Lower lobe of right lung (tissue), 2 donors: ENCODE measurements at regions not wholly inside any gene's neighbourhood (a gene's known extent, or its start where the extent isn't known, plus 50 kb on each side); places are given as distances from the start of the nearest gene placed in this dataset.

Source experiments
- ATAC-seq, 2 donors: fragments of 200-7000 bp; cut with Tn5 transposase; one replicate each; pipeline ENCODE4 v1.9.1; 2020 to 2022; ENCODE audit warnings: mild to moderate bottlenecking in 2 of 2, moderate library complexity in 2 of 2
- DNase-seq: peaks from one replicate; pipeline ENCODE4 v3.0.0-alpha.2; 2020
- H3K27ac ChIP-seq: fragments of 200-600 bp; one replicate; pipeline ENCODE4 v1.8.0; 2022
- H3K27me3 ChIP-seq: fragments of 200-600 bp; one replicate; pipeline ENCODE4 v1.8.0; 2022; ENCODE audit warnings: low read depth
- H3K36me3 ChIP-seq: fragments of 200-600 bp; one replicate; pipeline ENCODE4 v1.8.0; 2022; ENCODE audit warnings: mild to moderate bottlenecking
- H3K4me1 ChIP-seq: fragments of 200-600 bp; one replicate; pipeline ENCODE4 v1.8.0; 2022
- H3K4me3 ChIP-seq: fragments of 200-600 bp; one replicate; pipeline ENCODE4 v1.8.0; 2022; ENCODE audit warnings: mild to moderate bottlenecking
- H3K9me3 ChIP-seq: fragments of 200-600 bp; one replicate; pipeline ENCODE4 v1.8.0; 2022
- intact Hi-C: fragments of 100-400 bp; cut with DNase I; formaldehyde crosslinking; loops from one replicate; pipeline ENCODE4 v1.11.0; 2022
- TF ChIP-seq, protein P1 (sequence below): fragments of 200-600 bp; IDR thresholded peaks from one replicate; pipeline ENCODE4 v1.8.0; 2022; ENCODE audit warnings: antibody characterized with exemption, mild to moderate bottlenecking
- donor health status: DM: no; HTN: yes; CAD: no; lungs with severe emphysema.

GRCh38 chrX:18003876-18004275 is 142.8 kb upstream of the RAI2 start:
- DNase-seq (no peak), ATAC-seq (no peak)
- TF ChIP-seq, protein P1, sequence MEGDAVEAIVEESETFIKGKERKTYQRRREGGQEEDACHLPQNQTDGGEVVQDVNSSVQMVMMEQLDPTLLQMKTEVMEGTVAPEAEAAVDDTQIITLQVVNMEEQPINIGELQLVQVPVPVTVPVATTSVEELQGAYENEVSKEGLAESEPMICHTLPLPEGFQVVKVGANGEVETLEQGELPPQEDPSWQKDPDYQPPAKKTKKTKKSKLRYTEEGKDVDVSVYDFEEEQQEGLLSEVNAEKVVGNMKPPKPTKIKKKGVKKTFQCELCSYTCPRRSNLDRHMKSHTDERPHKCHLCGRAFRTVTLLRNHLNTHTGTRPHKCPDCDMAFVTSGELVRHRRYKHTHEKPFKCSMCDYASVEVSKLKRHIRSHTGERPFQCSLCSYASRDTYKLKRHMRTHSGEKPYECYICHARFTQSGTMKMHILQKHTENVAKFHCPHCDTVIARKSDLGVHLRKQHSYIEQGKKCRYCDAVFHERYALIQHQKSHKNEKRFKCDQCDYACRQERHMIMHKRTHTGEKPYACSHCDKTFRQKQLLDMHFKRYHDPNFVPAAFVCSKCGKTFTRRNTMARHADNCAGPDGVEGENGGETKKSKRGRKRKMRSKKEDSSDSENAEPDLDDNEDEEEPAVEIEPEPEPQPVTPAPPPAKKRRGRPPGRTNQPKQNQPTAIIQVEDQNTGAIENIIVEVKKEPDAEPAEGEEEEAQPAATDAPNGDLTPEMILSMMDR = no peak
- intact Hi-C loops = no loop called here
- no peak overlapping the region for H3K4me3 ChIP-seq
- no peaks in the 10 kb centered on the region for H3K27me3 ChIP-seq
- H3K27ac ChIP-seq = no peak overlapping the region
- no peaks in the 10 kb centered on the region for H3K36me3 ChIP-seq
- H3K4me1 ChIP-seq = no peaks in the 10 kb centered on the region
- H3K9me3 ChIP-seq = no peaks in the 10 kb centered on the region

DNA sequence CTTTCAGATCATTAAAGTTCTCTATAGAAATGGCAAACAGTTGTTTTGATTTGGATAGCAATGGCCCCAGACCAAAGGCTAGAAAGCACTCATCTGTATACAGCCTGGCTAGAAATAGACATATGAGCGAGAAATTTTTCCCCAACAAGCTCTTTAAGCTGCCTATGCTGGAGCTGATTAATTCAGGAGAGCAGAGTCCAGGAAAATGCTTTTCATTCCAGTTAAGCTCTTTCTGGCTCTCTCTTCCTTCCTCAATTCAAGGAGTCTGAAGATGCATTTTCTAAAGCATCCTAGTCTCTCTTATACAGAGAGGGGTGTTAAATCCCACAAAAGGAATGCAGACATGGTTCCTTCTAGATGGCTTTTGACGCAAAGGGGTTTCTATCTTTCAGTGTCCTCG is 141.7 kb upstream of the RAI2 start:
- Histone ChIP-seq H3K27ac (no peak overlapping the region), H3K36me3 (no peaks in the 10 kb centered on the region), H3K27me3 (no peaks in the 10 kb centered on the region), H3K9me3 (no peaks in the 10 kb centered on the region), H3K4me1 (no peaks in the 10 kb centered on the region), H3K4me3 (no peak overlapping the region)
- intact Hi-C loops = no loop called here
- TF ChIP-seq, protein P1 = no peak
- DNase-seq = no peak
- ATAC-seq = no peak

GRCh38 chrX:17994429-17994828 is 133.3 kb upstream of the RAI2 start:
- no peak overlapping the region for H3K27ac ChIP-seq
- TF ChIP-seq, protein P1 = no peak
- no peaks in the 10 kb centered on the region for H3K4me1 ChIP-seq
- H3K9me3 ChIP-seq = no peaks in the 10 kb centered on the region
- no peak for ATAC-seq
- intact Hi-C loops = no loop called here
- H3K36me3 ChIP-seq = no peaks in the 10 kb centered on the region
- no peaks in the 10 kb centered on the region for H3K27me3 ChIP-seq
- H3K4me3 ChIP-seq = no peak overlapping the region
- no peak for DNase-seq

DNA sequence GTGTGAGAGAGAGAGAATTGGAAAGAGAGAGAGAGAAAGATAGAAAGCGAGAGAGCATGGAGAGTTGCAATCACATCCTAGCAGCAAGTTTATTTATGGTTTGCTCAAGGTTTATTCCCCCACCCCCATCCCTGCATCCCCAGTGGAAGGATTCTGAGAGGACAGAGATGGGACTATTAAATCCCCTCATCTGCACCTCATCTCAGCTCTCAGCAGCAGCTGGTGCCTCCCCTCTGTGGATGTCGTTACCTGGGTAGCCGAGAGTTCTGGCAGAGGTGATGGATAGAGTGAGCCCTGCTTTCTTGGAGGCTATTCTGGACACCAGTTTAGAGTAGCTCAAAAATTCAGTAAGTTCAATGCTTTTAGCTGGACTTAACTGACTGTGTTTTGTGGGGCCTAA is 132.0 kb upstream of the RAI2 start:
- Histone ChIP-seq H3K36me3 (no peaks in the 10 kb centered on the region), H3K9me3 (no peaks in the 10 kb centered on the region), H3K4me1 (no peaks in the 10 kb centered on the region), H3K27me3 (no peaks in the 10 kb centered on the region), H3K27ac (no peak overlapping the region), H3K4me3 (no peak overlapping the region)
- TF ChIP-seq, protein P1 = no peak
- intact Hi-C loops = no loop called here
- ATAC-seq (no peak), DNase-seq (no peak)

DNA sequence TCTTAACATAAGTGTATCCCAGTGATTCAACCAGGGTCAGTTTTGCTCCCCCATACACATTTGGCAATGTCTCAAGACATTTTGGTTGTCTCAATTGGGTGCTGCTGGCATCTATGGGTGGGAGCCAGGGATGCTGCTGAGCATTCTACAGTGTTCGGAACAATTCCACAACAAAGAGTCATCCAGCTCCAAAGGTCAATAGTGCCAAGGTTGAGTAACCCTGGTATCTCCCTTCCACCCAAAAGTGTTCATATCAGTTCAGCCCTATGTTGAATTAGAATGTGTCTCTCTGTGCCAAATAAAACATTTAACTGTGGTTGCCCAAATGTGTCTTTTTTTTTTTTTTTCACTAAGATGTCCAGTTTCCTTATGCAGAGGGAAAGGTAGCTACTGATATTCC is 129.4 kb upstream of the RAI2 start:
- intact Hi-C loops = no loop called here
- no peaks in the 10 kb centered on the region for H3K27me3 ChIP-seq
- H3K9me3 ChIP-seq = no peaks in the 10 kb centered on the region
- H3K27ac ChIP-seq = no peak overlapping the region
- no peak for DNase-seq
- ATAC-seq = no peak
- TF ChIP-seq, protein P1 = no peak
- no peaks in the 10 kb centered on the region for H3K36me3 ChIP-seq
- no peak overlapping the region for H3K4me3 ChIP-seq
- no peaks in the 10 kb centered on the region for H3K4me1 ChIP-seq

- ATAC-seq = no peak
- Histone ChIP-seq H3K36me3 (no peaks in the 10 kb centered on the region), H3K27me3 (no peaks in the 10 kb centered on the region), H3K27ac (no peak overlapping the region), H3K9me3 (no peaks in the 10 kb centered on the region), H3K4me1 (no peaks in the 10 kb centered on the region), H3K4me3 (no peak overlapping the region)
- TF ChIP-seq, protein P1 = no peak
- no peak for DNase-seq
- intact Hi-C loops = no loop called here
Measured at GRCh38 chrX:17987783-17988182, 126.7 kb upstream of the RAI2 start.
